HepG2 (cell line): ENCODE measurements at regions not wholly inside any gene's neighbourhood (a gene's known extent, or its start where the extent isn't known, plus 50 kb on each side); places are given as distances from the start of the nearest gene placed in this dataset.

Experiments
- ATAC-seq: fragments of 200-7000 bp; cut with Tn5 transposase; 3 replicates; pipeline ENCODE4 v1.9.1; 2020; ENCODE audit warnings: mild to moderate bottlenecking, moderate library complexity
- BruUV-seq: library from RNA; stranded (reverse); fragments of 400-500 nt; replicated peaks from 2 replicates; lab custom pipeline; 2021; lab: Mats Ljungman, UMichigan
- CTCF ChIA-PET: fragments of 300-600 bp; formaldehyde crosslinking; extraction: SDS; loops from one replicate; lab custom pipeline; 2021; ENCODE audit warnings: low total read pairs, inconsistent platforms, low intra/inter-chr PET ratio; lab: Yijun Ruan, JAX
- POLR2A ChIA-PET: fragments of 350-600 bp; sonication (Branson Sonifier 250); formaldehyde crosslinking; loops from one replicate; lab custom pipeline; 2020; ENCODE audit warnings: antibody characterized with exemption, inconsistent platforms; lab: Yijun Ruan, JAX
- DNase-seq: peaks from one replicate; pipeline ENCODE4 v3.0.0-alpha.2; 2015; ENCODE audit warnings: low spot score
- FAIRE-seq: peaks from 3 replicates; lab custom pipeline; 2011; peaks lifted over from hg19 to GRCh38; lab: Jason Lieb, UNC
- H2AFZ ChIP-seq: one replicate; pipeline ENCODE4 v1.6.1; 2011; ENCODE audit warnings: low read length, inconsistent platforms
- H3K27ac ChIP-seq: fragments of 300-600 bp; 3 replicates; pipeline ENCODE4 v1.8.0; 2011; ENCODE audit warnings: mixed run types, mild to moderate bottlenecking, mixed read lengths, low read length, inconsistent platforms; ENCODE audit not compliant: insufficient read depth; ENCODE audit errors: extremely low read length
- H3K27me3 ChIP-seq, 2 experiments: fragments of 200-600 bp in 1 of 2; 2 replicates in 1 of 2; 3 replicates in 1 of 2; pipeline versions ENCODE4 v1.6.0 to v1.8.0; 2011; ENCODE audit warnings: low read length in 2 of 2, mild to moderate bottlenecking in 2 of 2, moderate library complexity in 2 of 2, inconsistent platforms in 1 of 2; ENCODE audit not compliant: insufficient read depth in 2 of 2, control insufficient read depth in 1 of 2
- H3K36me3 ChIP-seq, 2 experiments: fragments of 200-600 bp in 1 of 2; replicated peaks in 1 of 2; 2 replicates in 1 of 2; 3 replicates in 1 of 2; pipeline versions ENCODE4 v1.5.1 to v1.8.0; 2011; ENCODE audit warnings: low read length in 2 of 2, inconsistent platforms in 1 of 2; ENCODE audit not compliant: insufficient read depth in 2 of 2, control insufficient read depth in 1 of 2
- H3K4me1 ChIP-seq: 2 replicates; pipeline ENCODE4 v1.5.1; 2012; ENCODE audit warnings: low read length, inconsistent platforms; ENCODE audit not compliant: insufficient read depth
- H3K4me2 ChIP-seq: 2 replicates; pipeline ENCODE4 v1.6.0; 2011; ENCODE audit warnings: low read depth, low read length, inconsistent platforms
- H3K4me3 ChIP-seq, 3 experiments: fragments of 200-600 bp in 1 of 3; sonication (generic), shearing (Covaris generic) in 1 of 3; replicated peaks in 1 of 3; 2 replicates each; pipeline ENCODE4 v1.5.1; 2011 to 2016; ENCODE audit warnings: low read length in 3 of 3, inconsistent platforms in 2 of 3, low read depth in 2 of 3, mild to moderate bottlenecking in 2 of 3, control low read depth in 1 of 3, mixed read lengths in 1 of 3; ENCODE audit not compliant: insufficient read depth in 1 of 3
- H3K79me2 ChIP-seq: one replicate; pipeline ENCODE4 v1.6.1; 2011; ENCODE audit warnings: low read length, inconsistent platforms; ENCODE audit not compliant: insufficient read depth
- H3K9ac ChIP-seq: 2 replicates; pipeline ENCODE4 v1.6.0; 2011; ENCODE audit warnings: mild to moderate bottlenecking, low read depth, low read length, inconsistent platforms; ENCODE audit not compliant: insufficient read depth
- H3K9me3 ChIP-seq: 2 replicates; pipeline ENCODE4 v1.5.1; 2012; ENCODE audit warnings: mild to moderate bottlenecking, low read length
- H4K20me1 ChIP-seq: 2 replicates; pipeline ENCODE4 v1.6.0; 2011; ENCODE audit warnings: inconsistent platforms, mild to moderate bottlenecking, low read length, moderate library complexity; ENCODE audit not compliant: insufficient read depth
- AKAP8 ChIP-seq: sonication (generic); formaldehyde crosslinking; IDR thresholded peaks from 2 replicates; pipeline ENCODE4 v1.5.1; 2020; ENCODE audit warnings: mild to moderate bottlenecking, missing genetic modification reagents
- BHLHE40 ChIP-seq: IDR thresholded peaks from 2 replicates; pipeline ENCODE4 v1.6.1; 2011; ENCODE audit warnings: low read length, improper control_type of control experiment
- HNRNPK ChIP-seq: fragments of 200-400 bp; formaldehyde crosslinking; IDR thresholded peaks from 2 replicates; pipeline ENCODE4 v1.6.1; 2018; ENCODE audit warnings: low read length, low read depth, moderate library complexity, mild to moderate bottlenecking; ENCODE audit not compliant: poor library complexity, severe bottlenecking
- NR1H2 ChIP-seq: sonication (generic); formaldehyde crosslinking; IDR thresholded peaks from 2 replicates; pipeline ENCODE4 v1.8.1; 2022; ENCODE audit warnings: low read depth, missing genetic modification reagents, borderline replicate concordance
- ZBTB8A ChIP-seq: sonication (generic); formaldehyde crosslinking; IDR thresholded peaks from 2 replicates; pipeline ENCODE4 v1.4.0; 2020; ENCODE audit warnings: mild to moderate bottlenecking, low read depth, missing genetic modification reagents, borderline replicate concordance
- ZFY ChIP-seq: sonication (generic); formaldehyde crosslinking; IDR thresholded peaks from 2 replicates; pipeline ENCODE4 v1.4.0; 2020; ENCODE audit warnings: missing genetic modification reagents
- ZNF296 ChIP-seq: sonication (generic); formaldehyde crosslinking; conservative IDR thresholded peaks from 2 replicates; pipeline ENCODE4 v1.5.0; 2020; ENCODE audit warnings: mild to moderate bottlenecking, missing genetic modification reagents
- ZNF644 ChIP-seq: IDR thresholded peaks from 2 replicates; pipeline ENCODE4 v1.6.1; 2016; ENCODE audit warnings: low read depth
- WGBS: methylation state at CpG from one replicate; pipeline ENCODE4 v1.1.6; 2017; ENCODE audit warnings: low lambda C conversion rate; 5-methylcytosine and 5-hydroxymethylcytosine counted together
- in situ Hi-C: cut with HindIII; loops from 2 replicates; pipeline ENCODE4 v1.10.0; 2017; ENCODE audit warnings: low pct_unique_long_range_greater_than_20kb; ENCODE audit not compliant: extremely low pct_ligation_motif_present
- intact Hi-C: fragments of 100-400 bp; cut with micrococcal nuclease; formaldehyde crosslinking; loops from one replicate; pipeline ENCODE4 v1.10.0; 2022; ENCODE audit not compliant: unreplicated experiment
- TF ChIP-seq, protein P1 (sequence below): sonication (generic); formaldehyde crosslinking; IDR thresholded peaks from 2 replicates; pipeline ENCODE4 v1.4.0; 2020; ENCODE audit warnings: missing genetic modification reagents, borderline replicate concordance
- TF ChIP-seq, protein P2 (sequence below): sonication (generic); formaldehyde crosslinking; IDR thresholded peaks from 2 replicates; pipeline ENCODE4 v1.4.0; 2020; ENCODE audit warnings: missing genetic modification reagents

DNA sequence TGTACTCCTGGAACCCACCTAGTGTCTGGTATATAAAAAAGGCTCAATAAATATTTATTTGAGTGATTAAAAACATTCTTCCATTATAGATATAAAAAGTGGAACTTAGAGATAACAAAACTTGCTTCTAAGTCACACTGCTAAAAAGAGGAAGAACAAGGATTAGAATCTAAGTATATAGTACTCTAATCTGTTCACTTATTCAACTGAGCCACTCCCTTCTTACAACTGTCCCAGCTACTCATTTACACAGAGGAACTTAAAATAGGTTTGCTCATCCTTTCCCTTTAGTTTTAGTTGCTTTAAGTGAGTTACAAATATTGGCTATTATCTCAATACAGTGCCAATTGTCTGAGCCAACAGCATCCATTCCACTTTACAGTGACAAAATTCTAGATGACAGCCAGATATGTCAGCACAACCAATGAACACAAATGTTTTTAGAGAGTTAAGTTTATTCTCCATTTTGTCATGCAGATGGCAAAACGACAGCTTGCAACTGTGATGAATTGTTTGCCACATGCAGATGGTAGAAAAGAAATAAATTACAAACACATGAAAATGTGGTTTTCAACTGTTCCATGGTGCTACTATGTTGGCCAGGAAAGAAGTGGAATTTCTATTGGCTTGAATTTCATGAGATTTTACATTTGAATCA lies 280.7 kb upstream of the ZC3H15 start:
- H3K27me3 ChIP-seq: no peaks in the 10 kb centered on the region
- no peak for ATAC-seq
- ChIA-PET POLR2A (no interaction called here), CTCF (no interaction called here)
- no peak overlapping the region for H2AFZ ChIP-seq
- H3K4me1 ChIP-seq: no peaks in the 10 kb centered on the region
- intact Hi-C loops: no loop called here
- no peak overlapping the region for H3K4me2 ChIP-seq
- no peak for DNase-seq
- in situ Hi-C loops: no loop called here
- no peaks in the 10 kb centered on the region for H3K9me3 ChIP-seq
- H3K27ac ChIP-seq: no peak overlapping the region
- no peak for FAIRE-seq
- TF ChIP-seq BHLHE40 (no peak), HNRNPK (no peak), ZNF644 (CRISPR knock-in tag) (no peak), ZBTB8A (CRISPR knock-in tag) (no peak), AKAP8 (no peak), ZFY (CRISPR knock-in tag) (no peak), NR1H2 (CRISPR knock-in tag) (no peak), ZNF296 (CRISPR knock-in tag) (no peak)
- TF ChIP-seq, protein P1, sequence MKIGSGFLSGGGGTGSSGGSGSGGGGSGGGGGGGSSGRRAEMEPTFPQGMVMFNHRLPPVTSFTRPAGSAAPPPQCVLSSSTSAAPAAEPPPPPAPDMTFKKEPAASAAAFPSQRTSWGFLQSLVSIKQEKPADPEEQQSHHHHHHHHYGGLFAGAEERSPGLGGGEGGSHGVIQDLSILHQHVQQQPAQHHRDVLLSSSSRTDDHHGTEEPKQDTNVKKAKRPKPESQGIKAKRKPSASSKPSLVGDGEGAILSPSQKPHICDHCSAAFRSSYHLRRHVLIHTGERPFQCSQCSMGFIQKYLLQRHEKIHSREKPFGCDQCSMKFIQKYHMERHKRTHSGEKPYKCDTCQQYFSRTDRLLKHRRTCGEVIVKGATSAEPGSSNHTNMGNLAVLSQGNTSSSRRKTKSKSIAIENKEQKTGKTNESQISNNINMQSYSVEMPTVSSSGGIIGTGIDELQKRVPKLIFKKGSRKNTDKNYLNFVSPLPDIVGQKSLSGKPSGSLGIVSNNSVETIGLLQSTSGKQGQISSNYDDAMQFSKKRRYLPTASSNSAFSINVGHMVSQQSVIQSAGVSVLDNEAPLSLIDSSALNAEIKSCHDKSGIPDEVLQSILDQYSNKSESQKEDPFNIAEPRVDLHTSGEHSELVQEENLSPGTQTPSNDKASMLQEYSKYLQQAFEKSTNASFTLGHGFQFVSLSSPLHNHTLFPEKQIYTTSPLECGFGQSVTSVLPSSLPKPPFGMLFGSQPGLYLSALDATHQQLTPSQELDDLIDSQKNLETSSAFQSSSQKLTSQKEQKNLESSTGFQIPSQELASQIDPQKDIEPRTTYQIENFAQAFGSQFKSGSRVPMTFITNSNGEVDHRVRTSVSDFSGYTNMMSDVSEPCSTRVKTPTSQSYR (CRISPR knock-in tag): no peak
- TF ChIP-seq, protein P2, sequence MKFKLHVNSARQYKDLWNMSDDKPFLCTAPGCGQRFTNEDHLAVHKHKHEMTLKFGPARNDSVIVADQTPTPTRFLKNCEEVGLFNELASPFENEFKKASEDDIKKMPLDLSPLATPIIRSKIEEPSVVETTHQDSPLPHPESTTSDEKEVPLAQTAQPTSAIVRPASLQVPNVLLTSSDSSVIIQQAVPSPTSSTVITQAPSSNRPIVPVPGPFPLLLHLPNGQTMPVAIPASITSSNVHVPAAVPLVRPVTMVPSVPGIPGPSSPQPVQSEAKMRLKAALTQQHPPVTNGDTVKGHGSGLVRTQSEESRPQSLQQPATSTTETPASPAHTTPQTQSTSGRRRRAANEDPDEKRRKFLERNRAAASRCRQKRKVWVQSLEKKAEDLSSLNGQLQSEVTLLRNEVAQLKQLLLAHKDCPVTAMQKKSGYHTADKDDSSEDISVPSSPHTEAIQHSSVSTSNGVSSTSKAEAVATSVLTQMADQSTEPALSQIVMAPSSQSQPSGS (CRISPR knock-in tag): no peak
- no peaks in the 10 kb centered on the region for H3K36me3 ChIP-seq
- 77% methylated on average over 1 of the region's 1 CpG for WGBS
- no peaks in the 10 kb centered on the region for H3K79me2 ChIP-seq
- no peak overlapping the region for H3K4me3 ChIP-seq
- BruUV-seq: no TSS peak
- no peaks in the 10 kb centered on the region for H4K20me1 ChIP-seq
- no peak overlapping the region for H3K9ac ChIP-seq
